Esophagus squamous epithelium (tissue), 4 donors: ENCODE measurements at regions not wholly inside any gene's neighbourhood (a gene's known extent, or its start where the extent isn't known, plus 50 kb on each side); places are given as distances from the start of the nearest gene placed in this dataset.

Source experiments
- POLR2A ChIP-seq, 4 donors: fragments of 450-650 bp; IDR thresholded peaks; one replicate each; pipeline ENCODE4 v1.6.1; 2017; ENCODE audit warnings: antibody characterized with exemption in 4 of 4, mild to moderate bottlenecking in 4 of 4, moderate library complexity in 3 of 4
- TF ChIP-seq, protein P1 (sequence below), 6 experiments: fragments of 450-650 bp in 4 of 6; fragments of 200-600 bp in 2 of 6; sonication (generic) in 2 of 6; IDR thresholded peaks; one replicate each; pipeline ENCODE4 v1.5.1; 2016 to 2019; ENCODE audit warnings: antibody characterized with exemption in 6 of 6, mild to moderate bottlenecking in 4 of 6, moderate library complexity in 4 of 6

DNA sequence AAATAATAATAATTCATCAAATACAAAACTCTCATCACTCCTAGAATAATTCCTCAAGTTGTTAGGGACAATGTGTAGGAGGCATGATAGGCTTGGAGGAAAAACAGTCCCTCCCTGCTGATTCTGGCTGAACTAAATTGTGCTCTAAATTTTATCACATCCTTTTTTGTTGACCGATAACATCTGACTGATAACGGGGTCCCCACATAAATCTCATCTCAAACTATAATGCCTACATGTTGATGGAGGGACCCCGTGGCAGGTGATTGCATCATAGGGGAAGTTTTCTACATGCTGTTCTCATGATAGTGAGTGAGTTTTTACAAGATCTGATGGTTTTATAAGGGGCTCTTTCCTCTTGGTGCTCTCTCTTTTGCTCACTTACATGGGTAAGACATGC lies 1043.5 kb upstream of the SORCS1 start:
- TF ChIP-seq, protein P1, sequence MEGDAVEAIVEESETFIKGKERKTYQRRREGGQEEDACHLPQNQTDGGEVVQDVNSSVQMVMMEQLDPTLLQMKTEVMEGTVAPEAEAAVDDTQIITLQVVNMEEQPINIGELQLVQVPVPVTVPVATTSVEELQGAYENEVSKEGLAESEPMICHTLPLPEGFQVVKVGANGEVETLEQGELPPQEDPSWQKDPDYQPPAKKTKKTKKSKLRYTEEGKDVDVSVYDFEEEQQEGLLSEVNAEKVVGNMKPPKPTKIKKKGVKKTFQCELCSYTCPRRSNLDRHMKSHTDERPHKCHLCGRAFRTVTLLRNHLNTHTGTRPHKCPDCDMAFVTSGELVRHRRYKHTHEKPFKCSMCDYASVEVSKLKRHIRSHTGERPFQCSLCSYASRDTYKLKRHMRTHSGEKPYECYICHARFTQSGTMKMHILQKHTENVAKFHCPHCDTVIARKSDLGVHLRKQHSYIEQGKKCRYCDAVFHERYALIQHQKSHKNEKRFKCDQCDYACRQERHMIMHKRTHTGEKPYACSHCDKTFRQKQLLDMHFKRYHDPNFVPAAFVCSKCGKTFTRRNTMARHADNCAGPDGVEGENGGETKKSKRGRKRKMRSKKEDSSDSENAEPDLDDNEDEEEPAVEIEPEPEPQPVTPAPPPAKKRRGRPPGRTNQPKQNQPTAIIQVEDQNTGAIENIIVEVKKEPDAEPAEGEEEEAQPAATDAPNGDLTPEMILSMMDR (IDR thresholded peaks at IDR 0.05): no peak
- TF ChIP-seq POLR2A (IDR thresholded peaks at IDR 0.05): no peak
